RPMI8226 (cell line): ENCODE measurements at regions not wholly inside any gene's neighbourhood (a gene's known extent, or its start where the extent isn't known, plus 50 kb on each side); places are given as distances from the start of the nearest gene placed in this dataset.
"Not testable (repeated sequence)": the region's sequence is repeated elsewhere in the genome, so short reads cannot be mapped to it uniquely, and the experiment has no call there.

Experiments
- DNase-seq: peaks from one replicate; pipeline ENCODE4 v3.0.0-alpha.2; 2015

- DNase-seq, result no peak
Measured at GRCh38 chr3:34139566-34139965, 341.1 kb downstream of the PDCD6IP start.

- no peak for DNase-seq
Measured at GRCh38 chr3:34140616-34141015, 342.2 kb downstream of the PDCD6IP start.

GRCh38 chr3:34141841-34142337 is 343.5 kb downstream of the PDCD6IP start:
- DNase-seq, result no peak

- DNase-seq, result no peak
Measured at GRCh38 chr3:34145796-34146195, 347.4 kb downstream of the PDCD6IP start.

GRCh38 chr3:34146596-34146995 is 348.2 kb downstream of the PDCD6IP start:
- DNase-seq, result no peak

GRCh38 chr3:34150992-34151391 is 352.6 kb downstream of the PDCD6IP start:
- no peak for DNase-seq

GRCh38 chr3:34152656-34153055 is 354.2 kb downstream of the PDCD6IP start:
- no peak for DNase-seq

- DNase-seq, result no peak
Measured at GRCh38 chr3:34155108-34155507, 356.7 kb downstream of the PDCD6IP start.

GRCh38 chr3:34155666-34156065 is 357.2 kb downstream of the PDCD6IP start:
- DNase-seq, result no peak

GRCh38 chr3:34157491-34157890 is 359.1 kb downstream of the PDCD6IP start:
- DNase-seq, result no peak

GRCh38 chr3:34159613-34160420 is 361.4 kb downstream of the PDCD6IP start:
- no peak for DNase-seq

- not testable (repeated sequence) for DNase-seq
Measured at GRCh38 chr3:34169636-34170035, 371.2 kb downstream of the PDCD6IP start.

GRCh38 chr3:34174740-34175139 is 376.3 kb downstream of the PDCD6IP start:
- no peak for DNase-seq

- no peak for DNase-seq
Measured at GRCh38 chr3:34175636-34176176, 377.3 kb downstream of the PDCD6IP start.

GRCh38 chr3:34176723-34177122 is 378.3 kb downstream of the PDCD6IP start:
- DNase-seq, result no peak

GRCh38 chr3:34178415-34178814 is 380.0 kb downstream of the PDCD6IP start:
- no peak for DNase-seq

- DNase-seq, result no peak
Measured at GRCh38 chr3:34179716-34180115, 381.3 kb downstream of the PDCD6IP start.

- no peak for DNase-seq
Measured at GRCh38 chr3:34180532-34180931, 382.1 kb downstream of the PDCD6IP start.

- no peak for DNase-seq
Measured at GRCh38 chr3:34183114-34183513, 384.7 kb downstream of the PDCD6IP start.

GRCh38 chr3:34183611-34184340 is 385.3 kb downstream of the PDCD6IP start:
- no peak for DNase-seq

GRCh38 chr3:34185301-34185700 is 386.9 kb downstream of the PDCD6IP start:
- no peak for DNase-seq

GRCh38 chr3:34189133-34189532 is 390.7 kb downstream of the PDCD6IP start:
- DNase-seq, result no peak

- no peak for DNase-seq
Measured at GRCh38 chr3:34196914-34197313, 398.5 kb downstream of the PDCD6IP start.

- no peak for DNase-seq
Measured at GRCh38 chr3:34198309-34198708, 399.9 kb downstream of the PDCD6IP start.
